IPS-18c (cell line): ENCODE measurements at regions not wholly inside any gene's neighbourhood (a gene's known extent, or its start where the extent isn't known, plus 50 kb on each side); places are given as distances from the start of the nearest gene placed in this dataset.
"Not testable (repeated sequence)": the region's sequence is repeated elsewhere in the genome, so short reads cannot be mapped to it uniquely, and the experiment has no call there.

Experiments used
- H3K4me3 ChIP-seq: 2 replicates; pipeline ENCODE4 v1.7.0; 2013; ENCODE audit warnings: low read depth, mild to moderate bottlenecking, low read length, moderate library complexity; ENCODE audit not compliant: insufficient read depth
- H3K9me3 ChIP-seq: one replicate; pipeline ENCODE4 v1.6.1; 2013; ENCODE audit warnings: mild to moderate bottlenecking, low read length, moderate library complexity; ENCODE audit not compliant: control insufficient read depth, insufficient read depth

DNA sequence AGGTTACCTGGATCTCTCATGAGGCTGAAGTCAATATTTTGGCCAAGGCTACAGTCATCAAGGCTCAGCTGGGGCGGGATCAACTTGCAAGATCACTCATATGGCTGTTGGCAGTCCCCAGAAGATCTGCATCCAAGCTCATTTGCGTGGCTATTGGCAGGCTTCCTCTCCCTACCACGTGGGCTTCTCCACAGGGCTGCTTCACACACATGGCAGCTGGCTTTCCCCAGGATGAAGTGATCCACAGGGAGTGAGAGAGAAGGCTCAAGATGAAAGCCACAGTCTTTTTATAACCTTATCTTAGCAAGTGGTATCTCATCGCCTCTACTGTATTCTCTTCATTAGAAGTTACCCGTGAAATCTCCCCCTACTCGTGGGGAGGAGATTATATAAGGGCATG lies 167.4 kb downstream of the TMEM26 start:
- no peaks in the 10 kb centered on the region for H3K9me3 ChIP-seq
- no peak overlapping the region for H3K4me3 ChIP-seq

DNA sequence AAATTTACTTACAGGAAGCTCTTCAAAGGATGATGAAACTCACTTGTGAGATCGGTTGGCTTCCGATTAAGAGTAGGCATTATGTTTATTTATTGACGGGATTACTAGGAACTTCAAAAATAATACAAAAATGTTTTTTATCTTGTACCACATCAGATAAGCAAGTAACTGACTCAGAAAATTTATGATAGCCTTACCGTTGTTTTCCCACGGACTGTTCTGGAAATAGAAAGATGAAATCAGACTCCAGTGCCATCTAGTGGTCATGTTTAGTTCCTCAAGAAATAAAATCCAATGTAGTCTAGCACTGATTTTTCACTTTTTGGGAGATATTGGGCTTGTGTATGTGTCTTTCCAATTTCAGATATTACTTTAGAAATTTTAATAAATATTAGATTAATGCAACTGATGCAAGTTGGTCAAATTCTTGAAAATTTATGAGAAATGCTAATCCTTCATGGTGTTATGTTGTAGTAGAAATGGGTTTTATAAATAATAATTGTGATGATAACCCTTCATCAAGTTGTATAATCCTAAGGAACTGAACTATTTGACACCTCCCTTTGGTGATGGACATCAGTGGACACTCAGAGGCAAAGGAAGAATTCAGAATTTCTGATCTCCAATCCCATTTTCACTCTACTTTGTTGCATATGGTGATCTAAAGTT lies 168.8 kb downstream of the TMEM26 start:
- Histone ChIP-seq H3K4me3 (no peak overlapping the region), H3K9me3 (no peaks in the 10 kb centered on the region)

DNA sequence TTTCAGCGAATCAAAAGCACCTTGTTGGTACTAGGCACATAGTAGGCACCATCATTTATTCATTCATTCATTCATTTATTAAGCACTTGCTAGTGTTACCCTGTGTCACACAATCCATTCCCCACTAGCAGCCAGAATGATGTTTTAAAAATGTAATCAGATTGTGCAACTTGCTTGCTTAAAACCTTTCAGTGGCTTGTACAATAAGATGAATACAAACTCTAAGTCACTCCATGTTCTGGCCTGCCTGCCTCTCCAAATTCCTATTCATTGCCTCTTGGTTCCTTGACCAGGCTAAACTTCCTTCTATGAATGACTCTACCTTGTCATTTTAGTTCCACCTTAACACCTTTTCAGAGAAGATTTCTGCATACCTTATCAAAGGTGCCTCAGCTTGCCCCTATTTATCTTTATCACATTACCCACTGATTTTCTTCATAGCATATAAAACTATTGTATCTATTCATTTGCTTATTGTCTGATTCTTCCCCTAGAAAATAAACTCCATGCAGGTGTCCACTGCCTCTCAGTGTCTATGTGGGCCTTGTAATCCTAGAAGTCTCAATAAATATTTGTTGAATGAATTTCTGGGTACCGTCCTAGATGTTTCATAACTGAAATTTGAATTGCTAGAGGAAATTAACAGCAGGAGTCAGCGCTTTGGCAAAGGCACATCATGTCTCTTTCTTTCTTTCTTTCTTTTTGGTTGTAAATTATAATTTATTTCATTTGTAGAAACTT lies 169.5 kb downstream of the TMEM26 start:
- H3K4me3 ChIP-seq, result no peak overlapping the region
- no peaks in the 10 kb centered on the region for H3K9me3 ChIP-seq

DNA sequence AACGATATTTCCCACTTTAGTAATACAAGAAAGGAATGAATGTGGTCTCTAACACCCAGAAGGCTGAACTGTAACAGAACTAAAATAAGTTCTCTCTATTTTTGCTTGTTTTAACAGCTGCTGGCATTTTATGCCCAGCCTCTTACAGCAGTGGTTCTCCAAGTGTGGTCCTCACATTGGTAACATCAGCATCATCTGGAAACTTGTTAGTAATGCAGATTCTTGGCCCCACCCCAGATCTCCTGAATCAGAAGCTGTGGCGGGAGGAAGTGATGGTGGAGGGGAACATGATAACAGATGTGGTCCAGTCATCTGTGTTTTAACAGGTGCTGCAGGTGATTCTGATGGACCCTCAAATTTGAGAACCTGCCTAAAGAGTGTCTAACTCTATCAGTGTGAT lies 170.1 kb downstream of the TMEM26 start:
- Histone ChIP-seq H3K9me3 (no peaks in the 10 kb centered on the region), H3K4me3 (no peak overlapping the region)

DNA sequence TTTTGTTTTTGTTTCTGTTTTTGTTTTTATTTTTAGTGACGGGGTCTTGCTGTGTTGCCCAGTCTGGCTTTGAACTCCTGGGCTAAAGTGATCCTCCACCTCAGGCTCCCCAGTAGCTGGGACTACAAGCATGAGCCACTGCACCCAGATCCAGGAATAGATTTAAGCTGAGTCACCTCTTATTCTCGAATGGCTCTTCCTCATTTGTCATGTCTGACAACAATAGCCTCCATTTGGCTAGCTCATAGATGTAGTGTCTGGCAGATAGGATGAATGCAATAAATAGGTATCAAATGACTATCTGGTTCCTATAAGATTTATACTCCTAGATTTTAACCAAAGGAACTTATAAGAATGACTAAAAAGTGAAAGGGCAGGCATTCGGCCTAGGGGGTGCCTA lies 172.9 kb downstream of the TMEM26 start:
- H3K9me3 ChIP-seq, result no peaks in the 10 kb centered on the region
- no peak overlapping the region for H3K4me3 ChIP-seq

DNA sequence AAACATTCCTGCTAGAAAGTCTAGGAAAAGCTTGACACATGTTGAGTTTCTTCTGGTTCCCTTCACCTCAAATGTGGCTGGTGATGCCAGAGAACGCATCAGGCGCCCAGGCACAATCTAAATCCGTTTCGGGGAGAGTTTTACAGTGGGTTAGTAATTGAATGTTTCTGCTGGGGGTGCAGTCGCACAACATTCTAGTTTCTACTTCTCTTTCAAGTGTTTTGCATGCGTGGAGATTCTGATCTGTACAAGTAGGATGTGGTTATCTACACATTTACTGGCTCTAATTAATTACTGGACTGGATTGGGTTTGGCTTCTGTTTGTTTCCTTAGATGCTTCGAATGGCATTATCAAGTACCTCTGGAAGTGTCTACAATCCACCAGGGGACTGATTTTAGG lies 173.8 kb downstream of the TMEM26 start:
- Histone ChIP-seq H3K9me3 (no peaks in the 10 kb centered on the region), H3K4me3 (no peak overlapping the region)

DNA sequence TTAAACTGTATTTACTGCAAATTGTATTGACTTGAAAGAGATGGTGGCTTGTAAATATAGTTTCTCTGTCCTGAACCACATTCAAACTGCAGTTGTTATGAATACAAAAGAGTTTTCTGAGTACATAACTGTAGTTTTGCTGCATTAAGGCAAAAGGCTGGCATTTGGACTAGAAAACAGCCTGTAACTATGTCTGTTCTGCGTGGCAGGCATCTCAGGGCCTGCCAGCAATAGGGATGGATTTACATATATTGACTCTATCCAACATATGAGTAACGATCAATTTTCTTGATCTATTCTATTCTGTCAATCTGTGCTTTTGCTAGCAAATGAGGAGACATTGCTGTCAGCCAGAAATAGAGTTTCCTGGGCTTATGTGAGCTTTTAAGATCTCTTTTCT lies 174.6 kb downstream of the TMEM26 start:
- H3K4me3 ChIP-seq, result no peak overlapping the region
- H3K9me3 ChIP-seq, result no peaks in the 10 kb centered on the region

DNA sequence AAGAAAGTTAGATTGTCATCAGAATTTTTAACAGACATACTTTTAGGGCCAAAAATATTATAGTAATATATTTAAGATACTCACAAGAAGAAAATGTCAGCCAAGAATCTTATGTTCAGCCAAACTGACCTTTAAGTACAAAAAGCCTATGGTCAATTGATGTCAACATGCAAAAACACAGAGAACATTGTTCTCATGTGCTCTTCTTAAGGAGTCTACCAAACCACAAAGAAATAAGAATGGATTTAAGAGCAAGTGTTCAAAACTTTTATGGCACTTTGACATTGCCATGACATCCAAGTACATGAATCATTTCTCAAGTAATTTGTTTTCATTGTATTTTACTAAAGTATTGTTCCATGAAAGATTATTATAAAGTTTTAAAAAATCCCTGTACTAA lies 180.4 kb downstream of the TMEM26 start:
- Histone ChIP-seq H3K4me3 (no peak overlapping the region), H3K9me3 (no peaks in the 10 kb centered on the region)

DNA sequence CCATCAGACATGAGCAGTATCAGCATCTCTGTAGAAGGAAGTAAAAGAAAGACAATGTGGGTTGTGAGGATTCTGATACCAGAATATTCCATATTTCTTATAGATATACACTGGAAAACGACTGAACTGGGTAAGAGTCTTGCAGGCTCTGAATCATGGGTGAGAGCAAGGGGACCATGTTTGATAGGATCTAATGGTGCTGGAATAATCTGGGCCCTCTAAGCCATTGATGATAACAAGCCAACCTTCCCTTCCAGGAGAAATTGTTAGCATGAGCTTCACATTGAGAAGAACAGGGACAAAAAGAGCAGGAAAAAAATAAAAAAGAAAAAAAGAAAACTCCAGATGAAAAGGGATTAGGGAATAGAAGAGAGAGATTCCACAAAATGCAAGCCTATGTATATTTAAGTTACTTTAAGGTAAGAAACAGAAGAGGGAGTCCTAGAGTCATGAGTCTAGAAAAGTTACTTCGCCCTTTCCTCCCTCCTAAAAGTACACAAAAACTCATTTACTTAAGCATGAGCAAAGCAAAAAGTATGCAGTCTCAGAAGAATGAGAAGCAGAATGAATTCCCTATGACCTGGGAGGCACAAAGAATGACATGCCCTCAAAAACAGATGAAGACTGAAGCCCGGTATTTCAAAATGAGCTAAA lies 181.9 kb downstream of the TMEM26 start:
- H3K9me3 ChIP-seq, result no peaks in the 10 kb centered on the region
- no peak overlapping the region for H3K4me3 ChIP-seq

DNA sequence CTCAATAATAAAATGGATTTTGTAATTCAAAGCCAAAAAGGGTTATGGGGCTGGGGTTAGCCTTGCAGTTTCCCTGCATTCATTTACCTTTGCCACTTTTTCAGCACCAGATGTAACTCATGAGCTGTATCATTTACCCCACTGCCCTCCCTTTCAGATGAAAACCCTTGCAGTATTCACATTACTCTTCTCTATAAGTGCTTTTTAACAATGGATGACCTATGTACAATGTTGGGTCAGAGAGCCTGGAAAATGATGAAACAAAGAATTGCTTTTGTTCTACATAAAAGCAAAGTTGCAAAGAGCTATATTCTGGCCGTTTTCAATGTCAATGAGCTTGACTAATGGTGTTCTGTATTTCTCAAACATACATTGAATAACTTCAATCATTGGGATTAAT lies 189.7 kb downstream of the TMEM26 start:
- no peak overlapping the region for H3K4me3 ChIP-seq
- no peaks in the 10 kb centered on the region for H3K9me3 ChIP-seq

DNA sequence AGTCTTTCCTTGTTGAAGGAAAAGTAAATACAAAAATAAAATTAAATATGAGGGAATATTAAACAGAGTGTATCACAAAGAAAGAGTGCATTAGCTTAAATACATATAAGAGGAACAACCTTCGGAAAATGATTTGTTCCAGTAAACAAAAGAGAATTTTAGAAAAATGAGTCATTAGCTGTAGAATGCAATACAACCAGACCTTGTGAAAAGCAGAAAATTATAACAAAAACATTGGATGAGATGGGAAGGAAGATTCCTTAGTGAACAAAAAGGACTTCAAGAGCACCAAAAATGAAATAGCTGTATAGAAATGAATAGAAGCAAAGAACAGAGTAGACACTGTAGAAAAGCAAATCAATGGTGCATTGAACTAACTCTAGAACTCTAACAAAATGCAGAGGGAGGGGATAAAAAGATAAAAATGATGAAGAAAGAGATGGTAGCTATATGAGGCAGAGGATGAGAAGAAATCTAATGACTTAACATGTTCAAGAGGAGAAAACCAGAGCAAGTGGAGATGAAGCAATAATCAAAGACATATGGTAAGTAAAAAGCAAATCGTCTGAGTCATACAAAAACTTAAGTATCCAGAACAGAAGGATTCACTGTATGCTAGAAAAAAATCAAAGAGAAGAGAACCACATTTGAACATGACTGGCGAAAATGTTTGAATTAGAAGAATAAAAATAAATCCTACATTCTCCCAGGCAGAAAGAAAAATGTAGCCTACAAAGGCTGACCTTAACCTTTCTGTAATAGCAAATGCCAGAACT lies 190.5 kb downstream of the TMEM26 start:
- Histone ChIP-seq H3K9me3 (no peaks in the 10 kb centered on the region), H3K4me3 (no peak overlapping the region)

DNA sequence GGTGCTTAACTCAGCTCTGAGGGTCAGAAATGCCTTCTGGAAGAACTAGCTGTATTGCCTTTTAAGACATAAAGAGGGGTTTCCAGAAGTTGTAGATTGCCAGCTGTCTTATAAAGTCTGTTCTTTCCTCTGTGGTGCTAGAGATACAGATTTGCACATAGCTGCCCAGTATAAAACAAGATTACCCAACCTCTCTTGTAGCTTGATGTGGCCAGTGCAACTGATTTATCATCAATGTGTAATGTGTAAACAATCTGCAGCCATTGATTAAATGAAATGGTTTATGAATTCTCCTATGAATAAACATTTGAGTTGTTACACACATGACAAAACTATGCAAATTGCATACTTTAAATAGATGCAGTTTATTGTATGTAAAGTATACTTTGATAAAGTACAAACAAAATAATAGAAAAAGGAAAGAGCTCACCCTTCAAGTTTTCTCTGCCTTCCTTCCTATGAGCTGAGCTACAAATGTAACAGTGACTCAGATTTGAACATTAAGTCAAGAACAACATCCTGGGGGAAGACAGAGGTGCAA lies 195.2 kb downstream of the TMEM26 start:
- H3K9me3 ChIP-seq, result peaks cover 4% of the 10 kb centered on the region
- H3K4me3 ChIP-seq, result no peak overlapping the region

DNA sequence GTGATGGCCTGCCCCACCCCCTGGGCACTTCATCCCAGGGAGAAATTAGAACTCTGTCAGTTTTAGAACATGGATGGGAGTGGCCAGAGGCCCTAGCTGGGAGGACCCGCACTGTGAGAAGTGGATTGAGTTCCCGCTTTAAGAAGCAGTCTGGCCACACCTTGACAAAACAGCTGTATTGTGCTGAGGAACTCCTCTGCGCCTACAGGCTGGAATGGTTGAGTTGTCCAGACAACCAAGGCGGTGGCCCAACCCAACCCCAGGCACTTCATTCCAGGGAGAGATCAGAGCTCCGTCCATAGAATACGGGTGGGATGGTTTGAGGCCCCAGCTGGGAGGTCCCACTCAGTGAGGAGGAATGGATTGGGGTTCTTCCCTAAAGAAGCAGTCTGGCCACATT lies 196.0 kb downstream of the TMEM26 start:
- Histone ChIP-seq H3K9me3 (peaks cover 4% of the 10 kb centered on the region), H3K4me3 (no peak overlapping the region)

DNA sequence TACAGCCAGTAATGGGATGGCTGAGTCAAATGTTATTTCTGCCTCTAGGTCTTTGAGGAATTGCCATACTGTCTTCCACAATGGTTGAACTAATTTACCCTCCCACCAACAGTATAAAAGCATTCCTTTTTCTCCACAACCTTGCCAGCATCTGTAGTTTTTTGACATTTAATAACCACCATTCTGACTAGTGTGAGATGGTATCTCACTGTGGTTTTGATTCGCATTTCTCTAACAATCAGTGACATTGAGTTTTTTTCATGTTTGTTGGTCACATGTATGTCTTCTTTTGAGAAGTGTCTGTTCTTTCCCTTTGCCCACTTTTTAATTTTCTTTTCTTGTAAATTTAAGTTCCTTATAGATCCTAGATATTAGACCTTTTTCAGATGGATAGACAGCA lies 200.9 kb downstream of the TMEM26 start:
- H3K9me3 ChIP-seq, H3K4me3 ChIP-seq: not testable (repeated sequence)

DNA sequence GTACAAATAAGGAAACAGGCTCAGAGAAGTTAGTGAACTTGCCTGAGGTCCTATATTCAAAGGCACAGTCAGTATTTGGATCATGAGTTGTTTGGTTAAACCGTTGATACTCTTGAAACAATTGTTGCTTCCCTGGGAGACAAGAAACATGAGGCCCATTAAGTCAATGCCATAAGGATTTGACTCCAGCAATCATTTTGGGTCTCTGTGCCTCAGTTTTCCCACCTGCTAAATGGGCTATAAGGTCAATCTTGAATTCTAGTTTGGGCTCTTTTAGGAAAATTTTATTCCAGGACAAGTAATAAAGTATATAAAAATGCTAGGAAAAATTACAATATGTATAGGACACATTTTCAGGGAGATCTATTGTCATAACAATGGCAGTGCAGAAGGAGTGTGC lies 202.1 kb downstream of the TMEM26 start:
- no peaks in the 10 kb centered on the region for H3K9me3 ChIP-seq
- H3K4me3 ChIP-seq, result no peak overlapping the region

DNA sequence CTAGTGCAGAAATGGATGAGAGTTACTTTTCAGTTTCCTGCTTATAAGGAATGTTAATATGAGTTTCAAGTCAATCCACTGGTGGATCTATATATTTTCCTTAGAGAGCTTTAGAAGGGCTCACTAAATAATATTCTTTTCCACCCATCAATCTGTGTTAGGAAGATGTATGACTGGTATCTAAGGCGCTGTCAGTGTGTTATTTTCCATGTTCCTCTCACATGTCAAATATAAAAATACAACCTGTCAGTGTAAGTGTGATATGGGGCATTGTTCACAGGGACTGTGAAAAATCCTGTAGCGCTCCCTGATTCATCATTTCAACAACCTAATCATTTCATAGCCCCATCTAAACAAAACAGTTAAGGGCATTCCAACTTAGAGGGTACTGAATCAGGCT lies 203.1 kb downstream of the TMEM26 start:
- Histone ChIP-seq H3K4me3 (no peak overlapping the region), H3K9me3 (no peaks in the 10 kb centered on the region)

DNA sequence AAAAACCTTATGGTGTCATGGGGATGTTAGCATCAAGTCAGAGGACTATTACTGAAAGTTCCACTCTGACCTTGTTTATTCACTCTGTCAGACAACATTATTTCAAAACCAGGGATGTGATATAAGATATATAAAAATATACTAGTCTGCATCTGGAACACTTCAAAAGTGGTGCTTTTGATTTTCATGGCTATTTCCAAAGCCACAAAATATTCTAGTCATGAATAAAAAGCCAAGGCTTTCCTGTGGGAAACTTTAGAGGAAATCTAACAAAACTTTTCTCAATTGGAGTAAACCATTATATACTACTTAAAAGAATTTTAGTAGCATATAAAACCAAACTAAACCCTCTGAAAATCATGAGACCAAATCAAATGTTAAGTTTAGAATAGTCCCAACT lies 205.2 kb downstream of the TMEM26 start:
- Histone ChIP-seq H3K9me3 (no peaks in the 10 kb centered on the region), H3K4me3 (no peak overlapping the region)
